Body of pancreas (tissue), 4 donors: ENCODE measurements at regions not wholly inside any gene's neighbourhood (a gene's known extent, or its start where the extent isn't known, plus 50 kb on each side); places are given as distances from the start of the nearest gene placed in this dataset.

Source experiments
- POLR2A ChIP-seq, 3 donors: fragments of 450-650 bp; IDR thresholded peaks; one replicate each; pipeline ENCODE4 v1.6.1; 2016; ENCODE audit warnings: antibody characterized with exemption in 3 of 3, mild to moderate bottlenecking in 2 of 3
- TF ChIP-seq, protein P1 (sequence below), 7 experiments: fragments of 450-650 bp in 4 of 7; fragments of 200-600 bp in 3 of 7; sonication (generic) in 3 of 7; IDR thresholded peaks; one replicate each; pipeline ENCODE4 v1.5.1; 2016 to 2019; ENCODE audit warnings: antibody characterized with exemption in 7 of 7

DNA sequence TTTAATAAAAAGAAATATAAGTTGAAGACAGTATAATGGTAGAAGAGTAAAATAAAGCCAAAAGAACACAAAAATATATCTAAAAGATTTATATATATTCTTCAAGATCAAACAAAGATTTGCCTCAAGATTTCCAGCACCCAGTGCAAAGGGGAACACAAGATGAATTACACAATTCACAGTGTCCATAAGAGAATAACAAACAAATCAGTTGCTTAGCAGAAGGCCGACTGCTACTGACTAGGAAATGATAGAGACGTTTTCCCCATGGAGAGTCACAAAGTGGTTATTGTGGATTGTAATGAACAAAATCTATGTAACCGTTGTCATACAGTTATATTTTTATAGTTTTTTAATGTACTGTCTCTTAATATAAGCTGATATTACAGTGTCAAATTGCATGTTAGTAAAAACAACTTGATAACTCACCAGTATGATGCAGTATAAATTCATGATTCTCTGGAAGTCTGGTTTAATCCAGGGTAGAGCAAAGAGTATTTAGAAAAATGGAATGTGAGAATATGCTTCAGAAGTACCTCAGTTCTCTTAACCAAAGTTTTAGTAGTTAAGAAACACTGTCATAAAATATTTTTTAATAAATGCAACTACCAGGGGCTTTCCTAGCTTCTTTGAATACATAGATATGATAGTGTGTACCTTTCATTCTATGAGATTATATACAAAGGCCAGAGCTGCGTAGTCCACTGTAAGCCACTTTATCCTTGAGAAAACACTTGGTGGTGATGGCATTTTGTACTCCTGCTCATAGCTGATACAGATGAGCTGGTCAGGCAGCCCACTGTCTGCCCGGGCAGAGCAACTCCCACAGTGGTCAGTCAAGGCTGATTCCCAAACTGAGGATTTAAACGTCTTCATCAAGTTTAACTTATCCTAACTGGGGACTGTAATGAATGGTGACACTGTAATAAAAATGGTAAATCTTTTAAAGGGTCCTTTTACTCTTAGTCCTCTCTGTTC lies 180.5 kb upstream of the DTNA start:
- TF ChIP-seq, protein P1, sequence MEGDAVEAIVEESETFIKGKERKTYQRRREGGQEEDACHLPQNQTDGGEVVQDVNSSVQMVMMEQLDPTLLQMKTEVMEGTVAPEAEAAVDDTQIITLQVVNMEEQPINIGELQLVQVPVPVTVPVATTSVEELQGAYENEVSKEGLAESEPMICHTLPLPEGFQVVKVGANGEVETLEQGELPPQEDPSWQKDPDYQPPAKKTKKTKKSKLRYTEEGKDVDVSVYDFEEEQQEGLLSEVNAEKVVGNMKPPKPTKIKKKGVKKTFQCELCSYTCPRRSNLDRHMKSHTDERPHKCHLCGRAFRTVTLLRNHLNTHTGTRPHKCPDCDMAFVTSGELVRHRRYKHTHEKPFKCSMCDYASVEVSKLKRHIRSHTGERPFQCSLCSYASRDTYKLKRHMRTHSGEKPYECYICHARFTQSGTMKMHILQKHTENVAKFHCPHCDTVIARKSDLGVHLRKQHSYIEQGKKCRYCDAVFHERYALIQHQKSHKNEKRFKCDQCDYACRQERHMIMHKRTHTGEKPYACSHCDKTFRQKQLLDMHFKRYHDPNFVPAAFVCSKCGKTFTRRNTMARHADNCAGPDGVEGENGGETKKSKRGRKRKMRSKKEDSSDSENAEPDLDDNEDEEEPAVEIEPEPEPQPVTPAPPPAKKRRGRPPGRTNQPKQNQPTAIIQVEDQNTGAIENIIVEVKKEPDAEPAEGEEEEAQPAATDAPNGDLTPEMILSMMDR (IDR thresholded peaks at IDR 0.05) = no peak
- no peak for TF ChIP-seq POLR2A (IDR thresholded peaks at IDR 0.05)
